ENCODE measurements at regions not wholly inside any gene's neighbourhood (a gene's known extent, or its start where the extent isn't known, plus 50 kb on each side); places are given as distances from the start of the nearest gene placed in this dataset.

GRCh38 chr3:56861511-56861910, 59.8 kb upstream of the ARHGEF3 start:
- no peak for DNase-seq
- H3K36me3 ChIP-seq (ENCODE audit: insufficient read depth, low read length) = no peaks in the 10 kb centered on the region
- H3K79me2 ChIP-seq (ENCODE audit: low read length) = no peaks in the 10 kb centered on the region
- H3K27ac ChIP-seq (ENCODE audit: low read length) = no peak overlapping the region
- no peak overlapping the region for H3K4me2 ChIP-seq (ENCODE audit: low read depth, low read length, poor library complexity, severe bottlenecking)
- H3K27me3 ChIP-seq (ENCODE audit: low read length) = no peaks in the 10 kb centered on the region
- H3K9me2 ChIP-seq (replicated peaks; ENCODE audit: insufficient read depth, low read length) = no peaks in the 10 kb centered on the region
- H4K20me1 ChIP-seq (ENCODE audit: insufficient read depth, low read depth, low read length) = peaks cover 6% of the 10 kb centered on the region; the same call in 1 of the 2 replicates
- H3K4me1 ChIP-seq (ENCODE audit: low read length) = peaks cover 4% of the 10 kb centered on the region
- H2AFZ ChIP-seq (ENCODE audit: low read length) = no peak overlapping the region
- no peak overlapping the region for H3K9ac ChIP-seq (ENCODE audit: low read length)
- H3K4me3 ChIP-seq (ENCODE audit: low read length) = no peak overlapping the region
- H3K9me3 ChIP-seq (ENCODE audit: low read length) = no peaks in the 10 kb centered on the region

- H3K9me2 ChIP-seq (replicated peaks; ENCODE audit: insufficient read depth, low read length) = no peaks in the 10 kb centered on the region
- no peaks in the 10 kb centered on the region for H3K9me3 ChIP-seq (ENCODE audit: low read length)
- H3K27ac ChIP-seq (ENCODE audit: low read length) = no peak overlapping the region
- no peak for DNase-seq
- no peak overlapping the region for H3K4me3 ChIP-seq (ENCODE audit: low read length)
- H3K79me2 ChIP-seq (ENCODE audit: low read length) = no peaks in the 10 kb centered on the region
- H3K27me3 ChIP-seq (ENCODE audit: low read length) = no peaks in the 10 kb centered on the region
- no peaks in the 10 kb centered on the region for H3K36me3 ChIP-seq (ENCODE audit: insufficient read depth, low read length)
- H3K4me2 ChIP-seq (ENCODE audit: low read depth, low read length, poor library complexity, severe bottlenecking) = no peak overlapping the region
- H4K20me1 ChIP-seq (ENCODE audit: insufficient read depth, low read depth, low read length) = peaks cover 6% of the 10 kb centered on the region; the same call in 1 of the 2 replicates
- no peak overlapping the region for H3K9ac ChIP-seq (ENCODE audit: low read length)
- peaks cover 9% of the 10 kb centered on the region for H3K4me1 ChIP-seq (ENCODE audit: low read length)
- no peak overlapping the region for H2AFZ ChIP-seq (ENCODE audit: low read length)
Measured at GRCh38 chr3:56860939-56861338, 59.2 kb upstream of the ARHGEF3 start.

DNA sequence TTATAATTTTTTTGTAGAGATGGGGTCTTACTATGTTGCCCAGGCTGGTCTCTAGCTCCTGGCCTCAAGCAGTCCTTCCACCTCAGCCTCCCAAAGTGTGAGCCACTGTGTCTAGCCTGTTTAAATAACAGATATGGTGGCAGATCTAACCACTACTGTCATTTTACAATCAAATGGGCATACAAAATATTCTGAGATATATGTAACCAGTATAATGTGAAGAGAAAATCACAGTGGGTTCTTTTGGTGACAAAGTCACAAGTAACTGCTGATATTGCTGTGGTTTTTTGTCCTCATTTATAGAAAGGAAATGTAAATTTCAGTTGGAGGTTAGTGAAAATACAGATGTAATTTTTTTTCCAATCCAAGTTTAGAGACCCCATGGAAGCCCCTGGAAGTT, 58.6 kb upstream of the ARHGEF3 start:
- peaks cover 10% of the 10 kb centered on the region for H3K4me1 ChIP-seq (ENCODE audit: low read length)
- no peak overlapping the region for H3K9ac ChIP-seq (ENCODE audit: low read length)
- H3K27ac ChIP-seq (ENCODE audit: low read length) = no peak overlapping the region
- no peak overlapping the region for H2AFZ ChIP-seq (ENCODE audit: low read length)
- peaks cover 6% of the 10 kb centered on the region; the same call in 1 of the 2 replicates for H4K20me1 ChIP-seq (ENCODE audit: insufficient read depth, low read depth, low read length)
- no peaks in the 10 kb centered on the region for H3K9me3 ChIP-seq (ENCODE audit: low read length)
- no peak overlapping the region for H3K4me3 ChIP-seq (ENCODE audit: low read length)
- no peak for DNase-seq
- H3K36me3 ChIP-seq (ENCODE audit: insufficient read depth, low read length) = no peaks in the 10 kb centered on the region
- no peaks in the 10 kb centered on the region for H3K79me2 ChIP-seq (ENCODE audit: low read length)
- H3K4me2 ChIP-seq (ENCODE audit: low read depth, low read length, poor library complexity, severe bottlenecking) = no peak overlapping the region
- H3K27me3 ChIP-seq (ENCODE audit: low read length) = no peaks in the 10 kb centered on the region
- H3K9me2 ChIP-seq (replicated peaks; ENCODE audit: insufficient read depth, low read length) = no peaks in the 10 kb centered on the region

GRCh38 chr3:56858331-56858730, 56.6 kb upstream of the ARHGEF3 start:
- Histone ChIP-seq H3K9ac (ENCODE audit: low read length) (no peak overlapping the region), H3K4me3 (ENCODE audit: low read length) (no peak overlapping the region), H3K27ac (ENCODE audit: low read length) (no peak overlapping the region), H3K4me1 (ENCODE audit: low read length) (peaks cover 10% of the 10 kb centered on the region), H3K27me3 (ENCODE audit: low read length) (no peaks in the 10 kb centered on the region), H4K20me1 (ENCODE audit: insufficient read depth, low read depth, low read length) (0 out of 2 replicates have a peak, but pooled peaks cover 5% of the 10 kb centered on the region), H3K9me2 (replicated peaks; ENCODE audit: insufficient read depth, low read length) (no peaks in the 10 kb centered on the region), H3K4me2 (ENCODE audit: low read depth, low read length, poor library complexity, severe bottlenecking) (no peak overlapping the region), H3K36me3 (ENCODE audit: insufficient read depth, low read length) (no peaks in the 10 kb centered on the region), H3K79me2 (ENCODE audit: low read length) (no peaks in the 10 kb centered on the region), H2AFZ (ENCODE audit: low read length) (no peak overlapping the region), H3K9me3 (ENCODE audit: low read length) (no peaks in the 10 kb centered on the region)
- DNase-seq = no peak

DNA sequence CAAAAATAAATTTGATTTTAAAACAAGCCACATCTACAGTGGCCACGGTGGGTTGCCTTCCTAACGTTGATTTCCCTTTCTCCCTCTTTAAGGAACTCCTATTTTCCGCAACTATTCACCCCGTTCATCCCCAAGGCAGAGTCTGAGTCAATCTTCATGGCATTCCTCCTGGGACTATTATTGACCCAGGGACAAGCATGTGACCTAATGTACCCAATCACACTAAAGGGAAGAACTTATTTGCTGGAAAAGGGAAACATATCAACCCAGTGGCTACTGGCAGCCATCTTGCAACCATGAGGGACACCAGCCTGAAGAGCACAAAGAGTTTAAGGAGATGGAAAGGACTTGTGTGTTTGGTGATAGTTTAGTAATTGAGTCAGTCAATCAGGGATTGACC, 55.4 kb upstream of the ARHGEF3 start:
- no peak overlapping the region for H3K9ac ChIP-seq (ENCODE audit: low read length)
- H3K4me2 ChIP-seq (ENCODE audit: low read depth, low read length, poor library complexity, severe bottlenecking) = no peak overlapping the region
- H3K9me2 ChIP-seq (replicated peaks; ENCODE audit: insufficient read depth, low read length) = no peaks in the 10 kb centered on the region
- no peak overlapping the region for H3K4me3 ChIP-seq (ENCODE audit: low read length)
- no peaks in the 10 kb centered on the region for H3K27me3 ChIP-seq (ENCODE audit: low read length)
- 0 out of 2 replicates have a peak, but pooled peaks cover 5% of the 10 kb centered on the region for H4K20me1 ChIP-seq (ENCODE audit: insufficient read depth, low read depth, low read length)
- H3K27ac ChIP-seq (ENCODE audit: low read length) = no peak overlapping the region
- peaks cover 10% of the 10 kb centered on the region for H3K4me1 ChIP-seq (ENCODE audit: low read length)
- H3K79me2 ChIP-seq (ENCODE audit: low read length) = no peaks in the 10 kb centered on the region
- H3K36me3 ChIP-seq (ENCODE audit: insufficient read depth, low read length) = no peaks in the 10 kb centered on the region
- H2AFZ ChIP-seq (ENCODE audit: low read length) = no peak overlapping the region
- H3K9me3 ChIP-seq (ENCODE audit: low read length) = no peaks in the 10 kb centered on the region
- no peak for DNase-seq

GRCh38 chr3:56856752-56857151, 55.0 kb upstream of the ARHGEF3 start:
- Histone ChIP-seq H3K9me2 (replicated peaks; ENCODE audit: insufficient read depth, low read length) (no peaks in the 10 kb centered on the region), H4K20me1 (ENCODE audit: insufficient read depth, low read depth, low read length) (0 out of 2 replicates have a peak, but pooled peaks cover 5% of the 10 kb centered on the region), H3K9me3 (ENCODE audit: low read length) (no peaks in the 10 kb centered on the region), H2AFZ (ENCODE audit: low read length) (no peak overlapping the region), H3K9ac (ENCODE audit: low read length) (no peak overlapping the region), H3K4me3 (ENCODE audit: low read length) (no peak overlapping the region), H3K4me2 (ENCODE audit: low read depth, low read length, poor library complexity, severe bottlenecking) (peak overlapping the region; percentile 12), H3K36me3 (ENCODE audit: insufficient read depth, low read length) (no peaks in the 10 kb centered on the region), H3K79me2 (ENCODE audit: low read length) (no peaks in the 10 kb centered on the region), H3K27me3 (ENCODE audit: low read length) (no peaks in the 10 kb centered on the region), H3K27ac (ENCODE audit: low read length) (no peak overlapping the region), H3K4me1 (ENCODE audit: low read length) (peaks cover 10% of the 10 kb centered on the region)
- no peak for DNase-seq

DNA sequence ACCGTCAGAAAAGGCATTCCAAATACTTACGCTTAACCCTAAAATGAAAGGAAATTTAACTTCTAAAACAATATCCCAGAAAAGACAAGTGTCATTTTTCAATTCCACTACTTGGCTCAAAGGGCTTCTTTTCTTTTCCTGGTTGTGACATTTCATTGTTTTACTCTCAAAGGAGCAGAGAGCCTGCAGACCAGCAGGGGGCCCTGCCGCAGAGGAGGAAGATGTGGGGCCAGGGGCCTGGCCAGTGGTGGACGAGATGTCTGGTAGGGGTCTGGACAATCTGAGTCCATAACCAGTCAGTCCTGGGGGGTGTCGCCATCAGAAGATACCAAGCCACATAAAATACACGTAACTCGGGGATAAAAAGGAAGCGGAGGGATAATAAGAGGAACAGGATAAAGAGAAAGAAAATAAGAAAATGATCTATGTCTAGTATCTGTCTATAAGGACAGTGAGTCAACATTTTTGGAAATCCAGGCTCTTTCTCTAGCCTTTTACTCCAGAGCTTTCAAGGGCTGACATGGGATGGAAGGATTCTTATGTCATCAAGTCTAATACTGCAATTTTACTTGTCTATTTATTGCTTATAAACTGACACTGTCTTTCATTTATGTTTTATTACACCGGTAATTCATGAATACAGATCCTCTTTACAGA, 54.2 kb upstream of the ARHGEF3 start:
- Histone ChIP-seq H3K27ac (ENCODE audit: low read length) (no peak overlapping the region), H3K4me2 (ENCODE audit: low read depth, low read length, poor library complexity, severe bottlenecking) (peak overlapping the region; percentile 12), H4K20me1 (ENCODE audit: insufficient read depth, low read depth, low read length) (0 out of 2 replicates have a peak, but pooled peaks cover 5% of the 10 kb centered on the region), H3K9ac (ENCODE audit: low read length) (no peak overlapping the region), H3K4me3 (ENCODE audit: low read length) (no peak overlapping the region), H3K27me3 (ENCODE audit: low read length) (no peaks in the 10 kb centered on the region), H3K9me3 (ENCODE audit: low read length) (no peaks in the 10 kb centered on the region), H3K9me2 (replicated peaks; ENCODE audit: insufficient read depth, low read length) (no peaks in the 10 kb centered on the region), H3K79me2 (ENCODE audit: low read length) (no peaks in the 10 kb centered on the region), H3K4me1 (ENCODE audit: low read length) (peaks cover 10% of the 10 kb centered on the region), H3K36me3 (ENCODE audit: insufficient read depth, low read length) (no peaks in the 10 kb centered on the region), H2AFZ (ENCODE audit: low read length) (no peak overlapping the region)
- peak; percentile 70 for DNase-seq

DNA sequence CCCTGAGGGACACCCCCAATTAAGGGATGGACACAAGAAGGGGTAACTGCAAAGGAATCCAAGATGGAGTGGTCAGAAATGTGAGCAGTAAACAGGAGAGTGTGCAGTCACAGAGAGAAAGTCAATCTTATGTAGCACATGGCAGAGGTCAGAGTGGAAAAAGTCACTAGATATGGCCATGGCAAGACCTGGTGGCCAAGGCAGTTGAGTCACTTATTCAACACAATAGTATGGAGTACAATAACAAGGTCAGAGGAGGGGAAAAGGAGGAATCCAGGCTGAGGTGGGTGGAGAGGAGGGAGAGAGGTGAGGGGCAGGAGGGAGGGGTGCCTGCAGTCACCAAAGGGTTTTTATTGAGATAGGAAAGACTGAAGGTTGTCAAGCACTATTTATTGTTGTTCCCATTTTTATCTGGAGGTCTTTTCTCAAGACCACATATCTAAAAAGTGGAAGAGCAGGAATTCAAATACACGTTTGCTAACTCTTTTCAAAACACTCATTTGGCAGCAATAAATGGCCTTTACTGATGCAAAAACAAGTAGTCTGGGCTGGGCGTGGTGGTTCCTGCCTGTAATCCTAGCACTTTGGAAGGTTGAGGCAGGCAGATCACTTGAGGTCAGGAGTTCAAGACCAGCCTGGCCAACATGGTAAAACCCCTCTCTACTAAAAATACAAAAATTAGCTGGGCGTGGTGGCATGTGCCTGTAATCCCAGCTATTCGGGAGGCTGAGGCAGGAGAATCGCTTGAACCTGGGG, 53.3 kb upstream of the ARHGEF3 start:
- no peaks in the 10 kb centered on the region for H3K27me3 ChIP-seq (ENCODE audit: low read length)
- no peak for DNase-seq
- no peaks in the 10 kb centered on the region for H3K9me2 ChIP-seq (replicated peaks; ENCODE audit: insufficient read depth, low read length)
- peaks cover 10% of the 10 kb centered on the region for H3K4me1 ChIP-seq (ENCODE audit: low read length)
- H2AFZ ChIP-seq (ENCODE audit: low read length) = no peak overlapping the region
- H3K9ac ChIP-seq (ENCODE audit: low read length) = no peak overlapping the region
- no peaks in the 10 kb centered on the region for H3K36me3 ChIP-seq (ENCODE audit: insufficient read depth, low read length)
- no peak overlapping the region for H3K4me3 ChIP-seq (ENCODE audit: low read length)
- H4K20me1 ChIP-seq (ENCODE audit: insufficient read depth, low read depth, low read length) = 0 out of 2 replicates have a peak, but pooled peaks cover 5% of the 10 kb centered on the region
- H3K27ac ChIP-seq (ENCODE audit: low read length) = no peak overlapping the region
- no peak overlapping the region for H3K4me2 ChIP-seq (ENCODE audit: low read depth, low read length, poor library complexity, severe bottlenecking)
- H3K79me2 ChIP-seq (ENCODE audit: low read length) = no peaks in the 10 kb centered on the region
- no peaks in the 10 kb centered on the region for H3K9me3 ChIP-seq (ENCODE audit: low read length)
